ENCODE measurements at regions not wholly inside any gene's neighbourhood (a gene's known extent, or its start where the extent isn't known, plus 50 kb on each side); places are given as distances from the start of the nearest gene placed in this dataset.

DNA sequence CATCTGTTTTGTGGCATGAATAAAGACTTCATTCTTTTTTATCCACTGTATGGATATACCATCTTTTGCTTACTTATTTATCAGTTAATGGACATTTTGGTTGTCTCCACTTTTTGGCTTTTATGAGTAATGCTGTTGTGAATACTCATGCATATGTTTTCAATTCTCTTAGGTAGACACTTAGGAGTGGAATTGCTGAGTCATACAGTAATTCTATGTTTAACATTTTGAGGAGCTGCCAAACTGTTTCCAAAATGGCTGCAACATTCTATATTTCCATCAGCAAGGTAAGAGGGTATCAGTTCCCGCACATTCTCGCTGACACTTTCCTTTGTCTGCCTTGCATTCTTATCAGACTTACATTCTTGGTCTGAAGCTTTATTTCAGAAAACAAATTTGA, 191.1 kb downstream of the WNT5A start:
- TF ChIP-seq, protein P1, sequence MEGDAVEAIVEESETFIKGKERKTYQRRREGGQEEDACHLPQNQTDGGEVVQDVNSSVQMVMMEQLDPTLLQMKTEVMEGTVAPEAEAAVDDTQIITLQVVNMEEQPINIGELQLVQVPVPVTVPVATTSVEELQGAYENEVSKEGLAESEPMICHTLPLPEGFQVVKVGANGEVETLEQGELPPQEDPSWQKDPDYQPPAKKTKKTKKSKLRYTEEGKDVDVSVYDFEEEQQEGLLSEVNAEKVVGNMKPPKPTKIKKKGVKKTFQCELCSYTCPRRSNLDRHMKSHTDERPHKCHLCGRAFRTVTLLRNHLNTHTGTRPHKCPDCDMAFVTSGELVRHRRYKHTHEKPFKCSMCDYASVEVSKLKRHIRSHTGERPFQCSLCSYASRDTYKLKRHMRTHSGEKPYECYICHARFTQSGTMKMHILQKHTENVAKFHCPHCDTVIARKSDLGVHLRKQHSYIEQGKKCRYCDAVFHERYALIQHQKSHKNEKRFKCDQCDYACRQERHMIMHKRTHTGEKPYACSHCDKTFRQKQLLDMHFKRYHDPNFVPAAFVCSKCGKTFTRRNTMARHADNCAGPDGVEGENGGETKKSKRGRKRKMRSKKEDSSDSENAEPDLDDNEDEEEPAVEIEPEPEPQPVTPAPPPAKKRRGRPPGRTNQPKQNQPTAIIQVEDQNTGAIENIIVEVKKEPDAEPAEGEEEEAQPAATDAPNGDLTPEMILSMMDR (IDR thresholded peaks at IDR 0.05; ENCODE audit: low read depth, low read length): no peak
- TF ChIP-seq POLR2A (IDR thresholded peaks at IDR 0.05; ENCODE audit: extremely low read depth, insufficient read length): no peak
- TF ChIP-seq, protein P2, sequence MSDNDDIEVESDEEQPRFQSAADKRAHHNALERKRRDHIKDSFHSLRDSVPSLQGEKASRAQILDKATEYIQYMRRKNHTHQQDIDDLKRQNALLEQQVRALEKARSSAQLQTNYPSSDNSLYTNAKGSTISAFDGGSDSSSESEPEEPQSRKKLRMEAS (IDR thresholded peaks at IDR 0.05; ENCODE audit: low read depth, low read length): no peak
